Trophoblast cell (in vitro differentiated cells and primary cell): ENCODE measurements at regions not wholly inside any gene's neighbourhood (a gene's known extent, or its start where the extent isn't known, plus 50 kb on each side); places are given as distances from the start of the nearest gene placed in this dataset.

Experiments used
- DNase-seq, 2 donors: peaks; one replicate each; pipeline ENCODE4 v3.0.0-alpha.2; 2016
- H2AFZ ChIP-seq: 2 replicates; pipeline ENCODE4 v1.6.1; 2013; ENCODE audit warnings: low read length, moderate library complexity, mild to moderate bottlenecking; ENCODE audit not compliant: insufficient read depth, poor library complexity
- H2AK5ac ChIP-seq: 2 replicates; pipeline ENCODE4 v1.6.1; 2013; ENCODE audit warnings: mild to moderate bottlenecking, low read length
- H2BK120ac ChIP-seq: 2 replicates; pipeline ENCODE4 v1.6.1; 2013; ENCODE audit warnings: low read length, mild to moderate bottlenecking, moderate library complexity; ENCODE audit not compliant: insufficient read depth, poor library complexity
- H2BK12ac ChIP-seq: 2 replicates; pipeline ENCODE4 v1.6.1; 2013; ENCODE audit warnings: mild to moderate bottlenecking, low read length, moderate library complexity
- H2BK5ac ChIP-seq: 2 replicates; pipeline ENCODE4 v1.6.1; 2013; ENCODE audit warnings: low read length, low read depth, moderate library complexity, mild to moderate bottlenecking; ENCODE audit not compliant: poor library complexity
- H3K14ac ChIP-seq: 2 replicates; pipeline ENCODE4 v1.6.1; 2013; ENCODE audit warnings: mild to moderate bottlenecking, low read length
- H3K18ac ChIP-seq: 2 replicates; pipeline ENCODE4 v1.6.1; 2013; ENCODE audit warnings: mild to moderate bottlenecking, low read length
- H3K23ac ChIP-seq: 2 replicates; pipeline ENCODE4 v1.6.1; 2013; ENCODE audit warnings: low read length
- H3K27ac ChIP-seq: 2 replicates; pipeline ENCODE4 v1.5.1; 2013; ENCODE audit warnings: low read depth, mild to moderate bottlenecking, inconsistent platforms, low read length, moderate library complexity
- H3K27me3 ChIP-seq: 2 replicates; pipeline ENCODE4 v1.6.1; 2013; ENCODE audit warnings: inconsistent platforms, mild to moderate bottlenecking, low read length, moderate library complexity; ENCODE audit not compliant: insufficient read depth
- H3K36me3 ChIP-seq, 2 experiments: 1 replicate in 1 of 2; 2 replicates in 1 of 2; pipeline ENCODE4 v1.6.1; 2013; ENCODE audit warnings: low read length in 2 of 2, mild to moderate bottlenecking in 2 of 2, moderate library complexity in 1 of 2; ENCODE audit not compliant: insufficient read depth in 2 of 2, control insufficient read depth in 1 of 2
- H3K4ac ChIP-seq: 2 replicates; pipeline ENCODE4 v1.6.1; 2013; ENCODE audit warnings: low read depth, mild to moderate bottlenecking, low read length, moderate library complexity
- H3K4me1 ChIP-seq, 2 experiments: 1 replicate in 1 of 2; 2 replicates in 1 of 2; pipeline ENCODE4 v1.6.1; 2013; ENCODE audit warnings: low read length in 2 of 2, mild to moderate bottlenecking in 2 of 2, moderate library complexity in 1 of 2; ENCODE audit not compliant: insufficient read depth in 2 of 2, control insufficient read depth in 1 of 2
- H3K4me2 ChIP-seq: 2 replicates; pipeline ENCODE4 v1.6.1; 2013; ENCODE audit warnings: inconsistent platforms, mild to moderate bottlenecking, low read length, moderate library complexity
- H3K4me3 ChIP-seq: 2 replicates; pipeline ENCODE4 v1.5.1; 2013; ENCODE audit warnings: mild to moderate bottlenecking, low read depth, low read length, inconsistent platforms
- H3K79me1 ChIP-seq: one replicate; pipeline ENCODE4 v1.6.1; 2013; ENCODE audit warnings: low read length
- H3K79me2 ChIP-seq: 2 replicates; pipeline ENCODE4 v1.6.1; 2013; ENCODE audit warnings: low read length, mild to moderate bottlenecking; ENCODE audit not compliant: control insufficient read depth, insufficient read depth, poor library complexity
- H3K9ac ChIP-seq: 2 replicates; pipeline ENCODE4 v1.6.1; 2013; ENCODE audit warnings: mild to moderate bottlenecking, low read length
- H3K9me3 ChIP-seq: 2 replicates; pipeline ENCODE4 v1.6.1; 2013; ENCODE audit warnings: low read depth, mild to moderate bottlenecking, control low read depth, inconsistent platforms, low read length; ENCODE audit not compliant: insufficient read depth
- H4K12ac ChIP-seq: 2 replicates; pipeline ENCODE4 v1.6.1; 2013; ENCODE audit warnings: low read depth, mild to moderate bottlenecking, low read length, moderate library complexity
- H4K8ac ChIP-seq: 2 replicates; pipeline ENCODE4 v1.6.1; 2013; ENCODE audit warnings: low read depth, mild to moderate bottlenecking, low read length, moderate library complexity
- H4K91ac ChIP-seq: one replicate; pipeline ENCODE4 v1.6.1; 2013; ENCODE audit warnings: low read depth, mild to moderate bottlenecking, low read length, moderate library complexity
- WGBS: extraction: QIAGEN DNeasy Blood & Tissue Kit; methylation state at CpG from one replicate; pipeline ENCODE4 v1.1.7; 2013; ENCODE audit warnings: missing lambda C conversion rate; ENCODE audit not compliant: insufficient read length, insufficient coverage; ENCODE audit errors: extremely low coverage; 5-methylcytosine and 5-hydroxymethylcytosine counted together

GRCh38 chr7:112395411-112395810, 54.8 kb upstream of the IFRD1 start:
- Histone ChIP-seq H3K36me3 (no peaks in the 10 kb centered on the region), H2BK12ac (no peak overlapping the region), H3K27ac (no peak overlapping the region), H3K9ac (no peak overlapping the region), H3K79me2 (no peaks in the 10 kb centered on the region), H3K4me1 (no peaks in the 10 kb centered on the region), H2BK120ac (no peak overlapping the region), H3K4me3 (no peak overlapping the region), H4K8ac (no peak overlapping the region), H3K9me3 (no peaks in the 10 kb centered on the region), H2AK5ac (no peak overlapping the region), H3K4me2 (no peak overlapping the region), H3K4ac (no peak overlapping the region), H4K91ac (no peak overlapping the region), H3K23ac (no peak overlapping the region), H3K18ac (no peak overlapping the region), H3K27me3 (no peaks in the 10 kb centered on the region), H3K14ac (no peak overlapping the region), H3K79me1 (peaks cover 4% of the 10 kb centered on the region), H2AFZ (no peak overlapping the region), H2BK5ac (no peak overlapping the region), H4K12ac (no peak overlapping the region)
- WGBS = no CpG with 5 or more reads among the region's 2 CpGs
- DNase-seq = no peak

- Histone ChIP-seq H4K12ac (no peak overlapping the region), H3K23ac (no peak overlapping the region), H3K4me2 (no peak overlapping the region), H2BK5ac (no peak overlapping the region), H3K4ac (no peak overlapping the region), H3K79me2 (no peaks in the 10 kb centered on the region), H2AFZ (no peak overlapping the region), H2AK5ac (no peak overlapping the region), H3K79me1 (peaks cover 4% of the 10 kb centered on the region), H3K18ac (no peak overlapping the region), H3K4me3 (no peak overlapping the region), H2BK120ac (no peak overlapping the region), H3K14ac (no peak overlapping the region), H3K27ac (no peak overlapping the region), H3K27me3 (no peaks in the 10 kb centered on the region), H3K9me3 (no peaks in the 10 kb centered on the region), H2BK12ac (no peak overlapping the region), H4K8ac (no peak overlapping the region), H3K9ac (no peak overlapping the region), H3K4me1 (no peaks in the 10 kb centered on the region), H4K91ac (no peak overlapping the region), H3K36me3 (no peaks in the 10 kb centered on the region)
- 100% methylated on average over 1 of the region's 4 CpGs for WGBS
- DNase-seq = no peak
These were observed 54.4 kb upstream of the IFRD1 start for GRCh38 chr7:112395893-112396292.

- no peak overlapping the region for H2AK5ac ChIP-seq
- H3K23ac ChIP-seq = no peak overlapping the region
- H3K4ac ChIP-seq = no peak overlapping the region
- no peak overlapping the region for H2BK120ac ChIP-seq
- H3K36me3 ChIP-seq = no peaks in the 10 kb centered on the region
- H4K91ac ChIP-seq = no peak overlapping the region
- no peak overlapping the region for H3K18ac ChIP-seq
- no peaks in the 10 kb centered on the region for H3K4me1 ChIP-seq
- H3K27ac ChIP-seq = peak overlapping the region; percentile 43
- no peak overlapping the region for H4K12ac ChIP-seq
- H3K4me2 ChIP-seq = no peak overlapping the region
- H3K9me3 ChIP-seq = no peaks in the 10 kb centered on the region
- H2BK5ac ChIP-seq = no peak overlapping the region
- no peak for DNase-seq
- no peak overlapping the region for H2AFZ ChIP-seq
- no CpG with 5 or more reads among the region's 4 CpGs for whole genome bisulfite sequencing
- no peak overlapping the region for H3K9ac ChIP-seq
- no peak overlapping the region for H3K14ac ChIP-seq
- H3K27me3 ChIP-seq = no peaks in the 10 kb centered on the region
- no peak overlapping the region for H2BK12ac ChIP-seq
- no peak overlapping the region for H4K8ac ChIP-seq
- no peak overlapping the region for H3K4me3 ChIP-seq
- H3K79me2 ChIP-seq = no peaks in the 10 kb centered on the region
- peaks cover 2% of the 10 kb centered on the region for H3K79me1 ChIP-seq
These were observed 51.7 kb upstream of the IFRD1 start for GRCh38 chr7:112398534-112398933.

GRCh38 chr7:112399501-112399900, 50.8 kb upstream of the IFRD1 start:
- H3K36me3 ChIP-seq = no peaks in the 10 kb centered on the region
- H4K91ac ChIP-seq = peak overlapping the region; percentile 28
- no peak overlapping the region for H3K14ac ChIP-seq
- no CpG with 5 or more reads among the region's 1 CpG for WGBS
- no peak overlapping the region for H2AFZ ChIP-seq
- H2BK12ac ChIP-seq = peak overlapping the region; percentile 30
- H3K4me1 ChIP-seq = no peaks in the 10 kb centered on the region
- no peak overlapping the region for H3K18ac ChIP-seq
- no peak overlapping the region for H2BK120ac ChIP-seq
- H3K79me2 ChIP-seq = no peaks in the 10 kb centered on the region
- no peaks in the 10 kb centered on the region for H3K27me3 ChIP-seq
- peaks cover 2% of the 10 kb centered on the region for H3K79me1 ChIP-seq
- no peak for DNase-seq
- no peak overlapping the region for H3K4ac ChIP-seq
- no peak overlapping the region for H3K23ac ChIP-seq
- no peak overlapping the region for H3K9ac ChIP-seq
- H2BK5ac ChIP-seq = no peak overlapping the region
- no peak overlapping the region for H3K27ac ChIP-seq
- H3K9me3 ChIP-seq = no peaks in the 10 kb centered on the region
- no peak overlapping the region for H3K4me3 ChIP-seq
- no peak overlapping the region for H4K8ac ChIP-seq
- no peak overlapping the region for H4K12ac ChIP-seq
- no peak overlapping the region for H2AK5ac ChIP-seq
- no peak overlapping the region for H3K4me2 ChIP-seq
